GM21423 (cell line): ENCODE measurements at regions not wholly inside any gene's neighbourhood (a gene's known extent, or its start where the extent isn't known, plus 50 kb on each side); places are given as distances from the start of the nearest gene placed in this dataset.
"Not testable (repeated sequence)": the region's sequence is repeated elsewhere in the genome, so short reads cannot be mapped to it uniquely, and the experiment has no call there.

Experiments
- ATAC-seq: cut with Tn5 transposase; IDR thresholded peaks from one replicate; pipeline ENCODE4 v1.9.1; 2021; ENCODE audit warnings: mild to moderate bottlenecking, moderate library complexity; ENCODE audit not compliant: unreplicated experiment

GRCh38 chr13:47892374-47892773 lies 108.7 kb downstream of the SUCLA2 start:
- ATAC-seq = no peak

- ATAC-seq = no peak
Observed at GRCh38 chr13:47890146-47890814, 110.8 kb downstream of the SUCLA2 start.

GRCh38 chr13:47886314-47886713 lies 114.8 kb downstream of the SUCLA2 start:
- ATAC-seq = no peak

- no peak for ATAC-seq
Observed at GRCh38 chr13:47875201-47875600, 125.9 kb downstream of the SUCLA2 start.

- not testable (repeated sequence) for ATAC-seq
Observed at GRCh38 chr13:47873987-47874386, 127.1 kb downstream of the SUCLA2 start.

GRCh38 chr13:47873319-47873718 lies 127.8 kb downstream of the SUCLA2 start:
- not testable (repeated sequence) for ATAC-seq

- ATAC-seq = no peak
Observed at GRCh38 chr13:47869776-47870175, 131.3 kb downstream of the SUCLA2 start.

- ATAC-seq = no peak
Observed at GRCh38 chr13:47865883-47866282, 135.2 kb downstream of the SUCLA2 start.

- ATAC-seq = no peak
Observed at GRCh38 chr13:47862841-47863240, 138.2 kb downstream of the SUCLA2 start.

GRCh38 chr13:47859165-47859564 lies 141.9 kb downstream of the SUCLA2 start:
- no peak for ATAC-seq

- no peak for ATAC-seq
Observed at GRCh38 chr13:47858042-47859025, 142.7 kb downstream of the SUCLA2 start.

- ATAC-seq = no peak
Observed at GRCh38 chr13:47853236-47853635, 147.8 kb downstream of the SUCLA2 start.

GRCh38 chr13:47846886-47847285 lies 154.2 kb downstream of the SUCLA2 start:
- ATAC-seq = no peak

- no peak for ATAC-seq
Observed at GRCh38 chr13:47845981-47846380, 155.1 kb downstream of the SUCLA2 start.

- peak; percentile 84 for ATAC-seq
Observed at GRCh38 chr13:47843005-47843404, 158.1 kb downstream of the SUCLA2 start.

- ATAC-seq = no peak
Observed at GRCh38 chr13:47841151-47841550, 159.9 kb downstream of the SUCLA2 start.

- ATAC-seq = no peak
Observed at GRCh38 chr13:47837906-47838305, 163.2 kb downstream of the SUCLA2 start.

GRCh38 chr13:47837104-47837880 lies 163.8 kb downstream of the SUCLA2 start:
- ATAC-seq = no peak

GRCh38 chr13:47835470-47836228 lies 165.4 kb downstream of the SUCLA2 start:
- ATAC-seq = no peak

GRCh38 chr13:47832458-47832972 lies 168.6 kb downstream of the SUCLA2 start:
- no peak for ATAC-seq
